Limb (tissue), 2 donors: ENCODE measurements at regions not wholly inside any gene's neighbourhood (a gene's known extent, or its start where the extent isn't known, plus 50 kb on each side); places are given as distances from the start of the nearest gene placed in this dataset.

Source experiments
- DNase-seq, 2 donors: peaks; one replicate each; pipeline ENCODE4 v3.0.0-alpha.2; 2016; ENCODE audit errors: extremely low spot score in 2 of 2

DNA sequence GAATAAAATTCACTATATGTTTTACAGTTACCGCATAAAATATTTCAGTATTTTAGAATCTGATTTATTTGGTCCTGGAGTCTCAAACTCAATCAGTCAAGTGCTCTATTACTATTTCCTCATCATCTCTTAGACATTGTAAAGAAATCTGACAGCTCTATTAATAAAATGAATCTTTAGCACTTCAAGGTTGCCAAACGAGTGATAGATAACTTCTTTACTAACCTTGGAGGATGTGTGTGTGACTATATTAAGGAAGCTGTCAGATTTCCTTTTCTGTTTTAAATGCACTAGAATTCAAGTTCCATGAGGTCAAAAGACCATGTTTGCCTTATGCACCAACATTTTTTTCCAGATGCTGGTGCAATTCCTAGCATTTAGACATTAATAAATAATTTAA, 389.8 kb upstream of the AZI2 start:
- DNase-seq = no peak

- DNase-seq = no peak
Observed at GRCh38 chr3:28739647-28740046, 391.0 kb upstream of the AZI2 start.

GRCh38 chr3:28743271-28743670, 394.6 kb upstream of the AZI2 start:
- DNase-seq = no peak

GRCh38 chr3:28743831-28744230, 395.2 kb upstream of the AZI2 start:
- no peak for DNase-seq

- no peak for DNase-seq
Observed at GRCh38 chr3:28745436-28745835, 396.8 kb upstream of the AZI2 start.

DNA sequence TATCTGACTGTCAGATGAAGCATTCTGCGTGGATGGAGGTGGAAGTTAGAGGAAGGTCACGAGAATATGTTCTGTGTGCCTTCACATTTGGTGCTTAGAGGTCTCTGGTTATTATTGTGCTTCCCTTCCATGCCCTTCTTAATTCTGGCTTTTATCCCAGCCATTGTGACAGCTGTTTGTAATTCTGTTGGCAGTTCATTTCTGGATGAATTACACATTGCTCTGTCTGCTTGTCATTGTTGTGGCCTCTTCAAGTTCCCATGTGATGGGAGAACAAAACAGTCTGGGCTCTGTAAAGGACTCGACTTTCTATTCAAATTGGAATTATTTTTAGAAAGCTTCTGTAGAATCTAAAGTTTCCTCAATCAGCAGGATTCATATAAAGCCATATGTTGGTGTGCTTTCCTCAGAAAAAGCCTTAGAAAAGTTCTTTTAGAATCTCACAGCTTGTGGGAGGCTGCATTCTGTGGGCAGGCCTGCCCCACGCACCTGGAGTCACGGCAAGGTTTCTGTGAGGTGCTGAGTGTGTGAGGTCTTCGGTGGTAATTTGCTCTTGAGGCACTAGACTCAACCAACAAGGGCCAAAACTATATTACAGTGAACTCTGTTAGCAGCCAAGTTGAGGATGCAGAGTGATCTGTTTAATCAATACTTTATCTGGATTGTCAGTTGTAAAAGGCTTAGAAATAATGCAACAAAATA, 397.4 kb upstream of the AZI2 start:
- peak in 1 of 2 donors; percentile 47 for DNase-seq

- no peak for DNase-seq
Observed at GRCh38 chr3:28746990-28747389, 398.4 kb upstream of the AZI2 start.

GRCh38 chr3:28751864-28752263, 403.2 kb upstream of the AZI2 start:
- no peak for DNase-seq

GRCh38 chr3:28752290-28752689, 403.7 kb upstream of the AZI2 start:
- DNase-seq = no peak

DNA sequence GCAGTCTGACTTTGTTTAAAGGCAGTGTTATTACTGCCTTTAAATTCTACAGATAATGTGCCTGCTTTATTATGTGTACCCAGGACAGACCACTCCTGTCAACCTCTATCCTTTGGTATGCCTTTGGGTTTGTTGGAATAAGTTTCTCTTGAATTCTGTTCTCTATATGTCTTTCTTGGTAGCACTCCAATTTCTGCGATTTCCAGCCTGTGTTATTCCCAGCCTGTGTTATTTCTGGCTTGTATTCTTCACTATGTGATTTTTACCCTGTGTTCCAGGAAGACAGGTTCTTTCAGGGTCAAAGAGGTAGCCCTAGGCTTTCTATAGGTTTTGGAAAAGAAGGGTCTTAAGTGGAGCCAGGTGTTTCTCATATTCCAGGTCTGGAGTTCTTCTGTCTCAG, 407.4 kb upstream of the AZI2 start:
- DNase-seq = peak in 1 of 2 donors; percentile 47

DNA sequence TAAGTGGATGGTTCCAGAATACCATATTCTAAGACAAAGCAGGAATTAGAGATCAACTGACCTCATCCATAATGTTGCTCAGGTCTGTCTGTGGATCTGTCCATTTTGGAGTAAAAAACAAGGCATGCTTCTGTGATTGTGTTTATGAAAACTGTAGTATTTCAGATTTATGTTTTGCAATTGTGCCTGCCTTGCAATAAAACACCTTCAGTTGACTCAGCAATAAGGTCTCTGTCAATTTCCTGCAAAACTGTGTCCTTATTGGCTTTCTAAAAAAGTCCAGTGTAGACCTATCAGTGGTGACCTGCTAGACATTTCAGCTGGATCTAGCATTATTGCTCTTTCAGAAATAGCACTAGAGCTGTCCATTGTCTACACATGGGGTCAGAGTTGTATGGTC, 409.5 kb upstream of the AZI2 start:
- DNase-seq = no peak

- no peak for DNase-seq
Observed at GRCh38 chr3:28761375-28761774, 412.8 kb upstream of the AZI2 start.

DNA sequence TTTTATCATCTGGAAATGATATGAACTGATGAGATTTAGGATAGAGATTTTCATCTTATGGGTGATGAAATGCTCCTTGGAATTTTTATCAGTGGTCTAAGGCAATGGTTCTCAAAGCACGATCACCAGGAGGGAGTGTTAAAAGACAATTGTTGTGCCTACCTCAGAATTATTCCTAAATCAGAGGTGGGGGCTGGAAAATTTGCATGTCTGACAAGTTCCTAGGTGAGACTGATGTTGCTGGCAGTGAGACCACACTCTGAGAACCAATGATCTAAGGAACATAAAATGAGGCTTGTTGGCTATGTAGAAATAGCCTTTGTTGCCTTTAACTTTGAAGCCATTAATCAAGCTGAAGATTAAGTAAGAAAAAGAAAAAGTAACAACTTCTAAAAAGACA, 416.6 kb upstream of the AZI2 start:
- no peak for DNase-seq

DNA sequence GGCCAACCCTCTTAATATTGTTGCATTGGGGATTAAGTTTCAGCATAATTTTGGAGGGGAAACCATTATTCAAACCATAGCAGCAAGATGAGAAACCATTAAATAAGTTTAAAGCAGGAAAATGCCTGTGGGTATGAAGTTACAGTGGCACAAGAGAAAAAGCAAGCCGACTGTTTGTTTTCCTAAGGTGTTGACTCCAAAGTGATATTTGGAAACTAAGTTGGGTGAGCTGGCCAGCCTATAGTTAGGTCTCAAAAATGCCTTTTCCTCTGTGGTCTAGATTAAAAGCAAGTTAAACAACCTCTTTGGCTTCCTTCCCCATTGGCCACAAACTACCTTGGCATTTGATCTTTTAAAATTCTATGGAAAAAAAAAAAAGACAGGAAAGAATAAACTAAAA, 419.8 kb upstream of the AZI2 start:
- DNase-seq = no peak

GRCh38 chr3:28777806-28778475, 429.3 kb upstream of the AZI2 start:
- no peak for DNase-seq

GRCh38 chr3:28780480-28780879, 431.9 kb upstream of the AZI2 start:
- DNase-seq = no peak

DNA sequence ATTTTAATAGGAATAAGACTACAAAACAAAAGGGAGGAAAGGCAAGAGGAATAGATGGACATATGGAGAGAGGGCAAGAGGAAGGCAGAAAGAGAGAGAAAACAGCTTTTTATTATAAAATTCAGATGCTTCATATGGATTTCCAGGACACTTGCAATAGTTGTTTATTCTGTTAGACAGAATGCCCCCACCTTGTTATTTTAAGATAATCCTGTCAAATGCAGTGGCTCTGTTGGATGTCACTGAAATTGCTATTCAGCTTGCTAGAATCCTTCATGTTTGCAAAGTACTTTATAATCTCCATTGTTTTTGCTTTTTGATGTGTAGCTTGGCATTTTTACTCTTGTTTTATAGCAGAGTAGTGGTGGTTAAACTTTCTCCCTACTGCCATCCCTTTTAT, 432.4 kb upstream of the AZI2 start:
- DNase-seq = no peak

DNA sequence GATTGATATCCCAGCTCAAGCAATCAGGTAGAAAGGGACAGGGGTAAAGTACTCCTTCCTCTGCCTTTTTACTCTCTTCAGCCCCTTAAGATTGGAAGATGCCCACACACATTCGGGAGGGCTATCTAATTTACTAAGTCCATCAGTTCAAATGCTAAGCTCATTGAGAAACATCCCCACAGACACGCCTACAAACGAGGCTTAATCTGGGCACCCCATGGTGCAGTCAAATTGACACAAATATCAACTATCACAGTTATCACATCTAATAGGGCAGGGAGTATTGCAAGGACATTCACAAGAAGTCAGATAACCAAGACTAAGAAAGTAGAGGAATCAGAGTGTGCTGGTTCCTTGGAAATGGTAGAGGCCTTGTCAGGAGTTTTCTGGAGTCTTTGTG, 437.8 kb upstream of the AZI2 start:
- DNase-seq = no peak

DNA sequence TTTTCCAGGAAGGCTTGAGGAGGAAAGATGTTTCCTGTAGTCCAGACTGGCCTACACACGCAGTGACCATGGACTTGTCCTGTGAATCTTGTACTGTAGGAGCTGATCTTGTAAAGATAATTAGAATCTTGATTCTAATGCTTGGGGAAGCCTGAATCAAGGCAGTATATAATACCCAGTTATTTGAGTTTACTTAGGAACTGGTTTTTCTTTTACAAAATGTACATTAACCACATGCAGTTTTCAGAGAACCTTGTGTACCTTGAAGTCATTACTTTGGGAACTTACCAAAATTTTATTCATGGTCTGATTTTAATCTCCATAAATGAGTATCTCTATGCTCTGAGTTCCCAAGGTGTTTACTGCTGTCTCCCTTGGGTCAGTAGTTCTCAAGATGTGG, 439.9 kb upstream of the AZI2 start:
- DNase-seq = no peak

- DNase-seq = peak in 1 of 2 donors; percentile 7
Observed at GRCh38 chr3:28791713-28792255, 443.2 kb upstream of the AZI2 start.

- DNase-seq = no peak
Observed at GRCh38 chr3:28792604-28793003, 444.0 kb upstream of the AZI2 start.

DNA sequence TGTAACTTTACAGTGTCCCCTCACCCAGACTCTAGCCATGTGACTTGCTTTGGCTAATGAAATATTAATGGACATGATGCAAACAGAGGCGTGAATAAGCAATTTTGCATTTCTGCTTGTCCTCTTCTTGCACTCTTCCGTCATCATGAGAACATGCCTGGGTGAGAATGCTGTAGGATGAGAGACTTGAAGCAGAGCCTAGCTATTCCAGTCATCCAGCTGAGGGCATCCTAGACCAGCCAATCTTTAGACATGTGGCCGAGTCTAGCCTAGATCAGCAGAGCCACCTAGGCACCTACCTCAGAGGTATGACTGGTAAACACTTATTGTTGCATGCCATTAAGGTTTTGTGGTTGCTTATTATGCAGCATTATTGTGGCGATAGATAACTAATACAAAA, 450.5 kb upstream of the AZI2 start:
- DNase-seq = no peak

DNA sequence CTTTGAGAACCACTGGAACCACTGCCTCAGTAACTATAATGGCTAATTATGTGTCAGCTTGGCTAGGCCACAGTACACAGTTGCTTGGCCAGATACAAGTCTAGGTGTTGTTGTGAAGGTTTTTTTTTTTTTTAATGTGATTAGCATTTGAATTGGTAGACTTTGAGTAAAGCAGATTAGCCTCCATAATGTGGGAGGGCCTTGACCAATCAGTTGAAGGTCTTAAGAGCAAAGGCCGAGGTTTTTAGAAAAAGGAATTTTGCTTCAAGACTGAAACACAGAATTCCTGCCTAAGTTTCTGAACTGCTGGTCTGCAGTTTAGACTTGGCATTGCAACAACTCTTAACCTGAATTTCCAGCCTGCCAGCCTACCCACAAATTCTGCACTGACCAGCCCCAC, 451.6 kb upstream of the AZI2 start:
- DNase-seq = no peak
